ENCODE measurements at regions not wholly inside any gene's neighbourhood (a gene's known extent, or its start where the extent isn't known, plus 50 kb on each side); places are given as distances from the start of the nearest gene placed in this dataset.
A peak's percentile ranks its signal among the peaks of the same experiment; 100 is the strongest.

- TF ChIP-seq, protein P1, sequence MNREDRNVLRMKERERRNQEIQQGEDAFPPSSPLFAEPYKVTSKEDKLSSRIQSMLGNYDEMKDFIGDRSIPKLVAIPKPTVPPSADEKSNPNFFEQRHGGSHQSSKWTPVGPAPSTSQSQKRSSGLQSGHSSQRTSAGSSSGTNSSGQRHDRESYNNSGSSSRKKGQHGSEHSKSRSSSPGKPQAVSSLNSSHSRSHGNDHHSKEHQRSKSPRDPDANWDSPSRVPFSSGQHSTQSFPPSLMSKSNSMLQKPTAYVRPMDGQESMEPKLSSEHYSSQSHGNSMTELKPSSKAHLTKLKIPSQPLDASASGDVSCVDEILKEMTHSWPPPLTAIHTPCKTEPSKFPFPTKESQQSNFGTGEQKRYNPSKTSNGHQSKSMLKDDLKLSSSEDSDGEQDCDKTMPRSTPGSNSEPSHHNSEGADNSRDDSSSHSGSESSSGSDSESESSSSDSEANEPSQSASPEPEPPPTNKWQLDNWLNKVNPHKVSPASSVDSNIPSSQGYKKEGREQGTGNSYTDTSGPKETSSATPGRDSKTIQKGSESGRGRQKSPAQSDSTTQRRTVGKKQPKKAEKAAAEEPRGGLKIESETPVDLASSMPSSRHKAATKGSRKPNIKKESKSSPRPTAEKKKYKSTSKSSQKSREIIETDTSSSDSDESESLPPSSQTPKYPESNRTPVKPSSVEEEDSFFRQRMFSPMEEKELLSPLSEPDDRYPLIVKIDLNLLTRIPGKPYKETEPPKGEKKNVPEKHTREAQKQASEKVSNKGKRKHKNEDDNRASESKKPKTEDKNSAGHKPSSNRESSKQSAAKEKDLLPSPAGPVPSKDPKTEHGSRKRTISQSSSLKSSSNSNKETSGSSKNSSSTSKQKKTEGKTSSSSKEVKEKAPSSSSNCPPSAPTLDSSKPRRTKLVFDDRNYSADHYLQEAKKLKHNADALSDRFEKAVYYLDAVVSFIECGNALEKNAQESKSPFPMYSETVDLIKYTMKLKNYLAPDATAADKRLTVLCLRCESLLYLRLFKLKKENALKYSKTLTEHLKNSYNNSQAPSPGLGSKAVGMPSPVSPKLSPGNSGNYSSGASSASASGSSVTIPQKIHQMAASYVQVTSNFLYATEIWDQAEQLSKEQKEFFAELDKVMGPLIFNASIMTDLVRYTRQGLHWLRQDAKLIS (CRISPR knock-in tag; IDR thresholded peaks at IDR 0.05), result no peak
- TF ChIP-seq E2F8 (IDR thresholded peaks at IDR 0.05; ENCODE audit: low read depth, partially characterized antibody), result no peak
- TF ChIP-seq NR4A1 (CRISPR knock-in tag; IDR thresholded peaks at IDR 0.05), result no peak
- TF ChIP-seq NR4A1 (tag; IDR thresholded peaks at IDR 0.05), result peak; percentile 68; the same call in 1 of the 2 replicates
- no peak for TF ChIP-seq TCF15 (CRISPR knock-in tag; IDR thresholded peaks at IDR 0.05)
- no peak for TF ChIP-seq ZNF217 (CRISPR knock-in tag; IDR thresholded peaks at IDR 0.05)
- peak; percentile 61 for TF ChIP-seq ZNF79 (CRISPR knock-in tag; IDR thresholded peaks at IDR 0.05; ENCODE audit: low read depth)
- peak; percentile 82 for TF ChIP-seq HIVEP1 (CRISPR knock-in tag; IDR thresholded peaks at IDR 0.05)
- TF ChIP-seq PTTG1 (tag; IDR thresholded peaks at IDR 0.05; ENCODE audit: low read depth), result peak; percentile 60; the same call in 1 of the 2 replicates
- 0 out of 2 replicates have a peak, but pooled peaks have one; percentile 16 for TF ChIP-seq SOX6 (IDR thresholded peaks at IDR 0.05)
- TF ChIP-seq NR0B1 (IDR thresholded peaks at IDR 0.05; ENCODE audit: partially characterized antibody), result no peak
- peak; percentile 68; the same call in 1 of the 2 replicates for TF ChIP-seq SMAD4 (CRISPR knock-in tag; conservative IDR thresholded peaks at IDR 0.05)
- TF ChIP-seq ZNF197 (CRISPR knock-in tag; IDR thresholded peaks at IDR 0.05; ENCODE audit: low read depth), result no peak
- TF ChIP-seq GTF2B (IDR thresholded peaks at IDR 0.05; ENCODE audit: extremely low read depth, insufficient read length), result no peak
- TF ChIP-seq CBX5 (IDR thresholded peaks at IDR 0.05; ENCODE audit: borderline replicate concordance, low read depth), result no peak
- no peak for TF ChIP-seq STAT5A (IDR thresholded peaks at IDR 0.05; ENCODE audit: borderline replicate concordance, low read length)
- TF ChIP-seq PKNOX1 (IDR thresholded peaks at IDR 0.05), result peak; percentile 44; the same call in 1 of the 2 replicates
Measured at GRCh38 chr10:104577861-104578521, 63.1 kb upstream of the SORCS3 start (continued).

All from K562 (cell line).